Stimulated activated CD4-positive, alpha-beta T cell treated with anti-CD3 and anti-CD28 coated beads, Interleukin-1b, Interleukin-23, amount 100 ng/mL, for 4 hours (primary cell): ENCODE measurements at regions not wholly inside any gene's neighbourhood (a gene's known extent, or its start where the extent isn't known, plus 50 kb on each side); places are given as distances from the start of the nearest gene placed in this dataset.
"Not testable (repeated sequence)": the region's sequence is repeated elsewhere in the genome, so short reads cannot be mapped to it uniquely, and the experiment has no call there.

Experiments used
- DNase-seq, 2 donors: peaks; one replicate each; pipeline ENCODE4 v3.0.0-alpha.2; 2020; ENCODE audit warnings: low read depth in 2 of 2

DNA sequence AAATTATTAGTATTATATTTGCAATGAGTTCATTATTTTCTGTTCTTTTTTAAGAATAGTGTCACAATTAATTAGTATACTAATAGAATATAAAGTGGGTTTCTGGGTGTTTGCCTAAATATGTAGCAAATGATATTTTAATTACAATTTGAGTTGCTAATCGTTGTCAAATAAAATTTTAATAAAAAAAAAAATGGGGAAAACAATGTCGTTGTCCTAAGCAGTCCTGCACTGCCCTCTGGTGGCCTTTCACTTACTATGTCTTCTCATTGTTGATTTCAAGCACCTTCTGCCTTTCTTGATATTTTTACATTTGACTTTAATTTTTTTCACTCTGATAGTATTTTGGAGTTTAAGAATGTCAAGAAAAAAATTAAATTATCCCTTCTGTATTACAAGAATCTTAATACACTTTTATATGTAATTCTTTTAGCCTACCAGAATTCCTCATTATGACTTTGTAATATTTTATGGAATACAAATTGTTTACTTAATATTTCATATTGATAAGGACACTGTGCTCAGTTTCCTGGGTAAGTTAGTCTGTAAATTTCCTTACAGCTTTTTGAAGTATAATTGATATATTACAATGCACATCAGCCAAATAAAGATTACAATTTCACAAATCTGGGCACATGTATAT lies 104.5 kb upstream of the FMN2 start:
- no peak for DNase-seq

DNA sequence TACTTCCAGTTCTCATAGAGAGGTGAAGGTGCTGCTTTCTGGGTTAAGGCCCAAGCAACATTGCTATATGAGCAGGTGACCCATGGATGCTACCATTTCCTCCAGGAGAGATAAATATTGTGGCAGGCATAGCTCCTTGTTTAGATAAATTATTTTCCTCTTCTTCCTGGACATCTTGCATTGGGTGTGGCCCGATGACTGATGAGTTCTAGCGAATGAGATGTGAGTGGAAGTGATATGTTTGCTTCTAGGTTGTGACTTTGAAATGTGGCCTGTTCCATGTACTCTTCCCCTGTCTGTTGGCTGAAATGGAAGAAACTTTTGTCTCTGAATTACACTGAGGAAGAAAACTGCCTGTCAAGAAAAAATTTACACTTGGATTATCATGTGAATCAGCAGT lies 101.7 kb upstream of the FMN2 start:
- no peak for DNase-seq

DNA sequence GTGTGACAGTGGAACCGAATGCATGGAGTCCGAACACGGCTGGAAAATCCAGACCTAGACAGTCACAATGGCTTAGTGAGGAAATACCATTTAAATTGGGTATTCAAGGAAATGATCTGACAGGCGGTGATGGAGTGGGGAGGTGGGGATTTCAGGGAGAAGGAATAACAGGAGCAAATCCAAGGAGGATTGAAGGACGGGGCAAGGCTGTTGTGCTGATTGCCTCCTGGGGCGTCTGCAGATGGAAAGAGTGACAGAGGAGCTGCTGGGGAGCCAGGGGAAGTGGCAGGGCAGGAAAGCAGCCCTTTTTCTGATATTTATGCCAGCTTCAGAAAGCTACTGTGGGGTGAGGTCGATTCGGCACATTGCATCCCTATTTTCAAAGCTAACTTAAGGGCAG lies 99.1 kb upstream of the FMN2 start:
- DNase-seq = not testable (repeated sequence)

DNA sequence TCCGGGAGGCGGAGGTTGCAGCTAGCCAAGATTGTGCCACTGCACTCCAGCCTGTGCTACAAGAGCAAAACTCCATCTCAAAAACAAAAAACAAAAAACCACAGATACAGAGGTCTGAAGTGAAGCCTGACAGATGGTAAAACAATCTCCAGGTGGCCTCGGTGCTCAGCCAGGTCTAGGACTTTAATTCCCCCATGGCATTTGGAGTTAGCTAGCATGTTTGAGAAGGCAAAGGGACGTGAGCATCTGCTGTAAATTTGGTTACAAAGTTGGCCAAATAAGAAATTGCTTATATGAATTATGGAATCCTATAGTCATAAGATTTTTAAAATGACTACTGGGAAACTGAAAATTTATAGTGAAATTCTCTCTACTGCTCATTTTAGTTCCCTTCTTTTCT lies 98.3 kb upstream of the FMN2 start:
- DNase-seq = no peak

DNA sequence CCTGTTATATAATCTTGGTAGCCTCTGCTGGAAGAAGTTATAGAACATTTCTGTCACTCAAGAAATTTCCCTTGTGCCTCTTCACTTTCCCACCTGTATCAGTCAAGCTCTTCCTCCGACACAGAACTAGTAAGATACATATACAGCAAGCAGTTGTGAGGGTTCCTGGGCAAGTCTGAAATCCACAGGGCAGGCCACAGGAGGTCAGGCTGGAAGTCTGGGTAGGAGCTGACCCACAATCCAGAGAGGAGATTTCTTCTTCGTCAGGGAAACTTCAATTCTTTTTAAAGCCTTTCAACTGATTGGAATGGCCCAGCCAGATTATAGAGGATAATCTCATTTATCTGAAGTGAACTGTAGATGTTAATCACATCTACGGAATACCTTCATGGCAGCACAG lies 96.4 kb upstream of the FMN2 start:
- DNase-seq = no peak

DNA sequence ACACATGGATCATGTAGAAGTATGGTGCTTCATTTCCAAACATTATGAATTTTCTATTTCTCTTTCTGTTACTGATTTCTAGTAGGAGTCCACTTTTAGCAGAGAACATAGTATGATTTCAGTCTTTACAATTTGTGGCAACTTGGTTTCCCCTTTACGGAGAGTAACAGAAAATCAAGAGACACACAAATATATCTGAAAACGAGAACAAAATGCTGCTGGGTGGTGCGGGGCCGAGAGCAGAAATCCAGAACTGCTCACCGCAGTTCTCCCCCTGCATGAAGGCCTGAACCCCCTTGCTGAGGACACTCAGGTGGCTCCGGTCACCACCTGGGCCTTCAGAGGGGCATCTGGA lies 94.5 kb upstream of the FMN2 start:
- no peak for DNase-seq

DNA sequence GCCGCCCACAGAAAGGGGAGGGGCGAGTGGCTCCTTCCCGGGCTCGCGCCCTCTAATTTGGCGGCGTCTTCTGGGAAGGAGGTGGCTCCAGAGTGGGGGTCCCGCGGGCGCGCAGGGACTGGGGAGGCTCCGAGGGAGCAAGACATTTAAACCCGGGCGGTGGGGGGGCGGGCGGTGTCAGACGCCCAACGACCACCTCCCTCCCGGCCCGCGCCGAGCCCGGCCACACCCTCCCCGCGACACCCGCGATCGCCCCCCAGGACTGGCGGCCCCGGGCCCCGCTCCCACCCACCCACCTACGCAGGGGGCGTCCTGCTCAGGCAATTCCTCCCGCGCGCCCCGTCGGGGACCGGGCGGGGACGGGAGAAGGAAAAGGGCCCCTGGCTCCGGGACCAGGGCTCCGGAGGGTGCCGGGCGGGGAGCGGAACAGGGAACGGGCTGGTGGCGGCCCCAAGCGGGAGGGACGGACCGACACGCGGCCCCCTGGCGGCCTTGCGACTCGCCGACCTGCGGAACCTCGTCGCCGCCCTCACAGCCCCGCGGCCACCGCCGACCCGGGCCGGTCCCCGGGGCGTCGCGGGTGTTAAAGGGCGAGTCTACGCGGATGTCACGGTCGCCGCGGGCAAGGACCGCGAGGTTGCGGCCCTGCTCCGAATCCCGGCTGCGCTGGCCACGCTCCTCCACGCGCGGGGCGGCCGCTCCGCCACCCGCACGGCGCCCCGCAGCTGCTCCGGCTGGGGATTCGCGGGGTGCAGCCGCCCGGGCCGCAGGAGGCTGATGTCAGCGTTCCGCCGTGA lies 94.0 kb upstream of the FMN2 start:
- DNase-seq = no peak

DNA sequence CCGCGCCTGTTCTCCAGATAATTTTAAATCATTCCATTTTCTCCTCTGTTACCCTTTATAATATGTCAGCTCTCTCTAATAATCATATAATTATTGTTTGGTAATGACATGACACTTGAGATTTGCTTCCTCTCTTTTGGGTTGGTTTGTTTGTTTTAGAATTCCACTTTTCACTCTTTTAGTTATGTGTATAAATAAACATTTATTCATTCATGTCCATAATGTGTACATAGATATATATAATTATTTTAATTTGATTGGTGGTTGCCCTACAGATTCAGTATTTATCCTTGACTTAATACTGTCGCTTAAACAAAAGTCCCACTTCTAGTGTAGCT lies 93.4 kb upstream of the FMN2 start:
- no peak for DNase-seq

DNA sequence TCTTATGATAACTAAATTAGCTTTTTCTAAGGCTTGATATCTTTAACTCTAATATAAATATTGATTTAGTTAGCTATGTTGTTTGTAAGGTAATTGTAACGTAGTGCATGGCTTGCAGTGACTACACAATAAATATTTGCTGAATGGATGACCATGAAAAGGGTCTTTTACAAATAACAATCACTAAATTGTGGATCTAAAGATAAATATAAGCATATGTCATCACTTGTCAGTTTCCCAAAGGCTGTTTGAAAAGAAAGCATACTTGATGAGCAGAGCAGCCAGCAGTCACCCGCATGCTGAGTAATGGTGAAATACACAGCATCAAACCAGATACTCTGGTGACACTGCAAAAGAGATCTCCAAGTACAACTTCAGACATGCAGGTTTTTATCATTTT lies 92.5 kb upstream of the FMN2 start:
- DNase-seq = no peak

DNA sequence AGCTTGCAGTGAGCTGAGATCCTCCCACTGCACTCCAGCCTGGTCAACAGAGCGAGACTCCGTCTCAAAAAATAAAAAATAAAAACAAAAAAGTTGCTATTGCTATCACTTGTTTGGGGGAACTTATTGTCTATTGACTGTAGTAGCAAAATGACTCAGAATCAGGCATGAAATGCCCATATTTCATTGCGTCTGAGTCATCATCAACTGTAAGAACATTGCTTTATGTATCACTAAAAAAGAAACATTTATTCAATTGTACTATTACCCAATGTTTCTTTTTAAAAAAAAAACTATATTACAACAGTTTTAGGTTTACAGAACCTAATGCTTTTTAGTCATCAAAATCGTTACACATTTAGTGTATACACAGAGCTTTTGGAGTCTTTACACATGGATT lies 91.0 kb upstream of the FMN2 start:
- no peak for DNase-seq

DNA sequence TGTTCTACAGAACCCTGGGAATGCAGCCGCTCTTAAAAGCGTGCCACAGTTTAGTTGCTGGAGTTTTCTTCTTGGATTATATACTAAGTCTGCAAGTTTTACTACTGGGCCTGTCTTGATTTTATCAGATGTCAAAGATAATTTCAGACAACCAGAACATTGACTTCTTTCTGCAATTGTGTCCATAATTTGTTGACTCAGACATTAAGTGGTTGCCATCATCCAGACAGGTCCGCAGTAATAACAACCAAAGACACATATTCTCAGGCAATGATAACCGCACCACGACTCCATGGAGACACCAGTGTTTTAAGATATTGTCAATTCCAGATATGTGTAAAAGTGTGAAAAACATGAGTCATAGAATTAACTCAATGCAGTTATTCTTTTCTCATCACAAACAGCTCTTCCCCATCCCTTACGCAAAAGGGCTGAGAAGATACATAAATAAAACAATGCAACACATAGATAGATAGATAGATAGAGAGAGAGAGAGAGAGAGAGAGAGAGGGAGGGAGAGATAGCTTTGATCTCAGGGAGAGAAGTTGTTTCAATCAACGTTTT lies 90.4 kb upstream of the FMN2 start:
- no peak for DNase-seq

DNA sequence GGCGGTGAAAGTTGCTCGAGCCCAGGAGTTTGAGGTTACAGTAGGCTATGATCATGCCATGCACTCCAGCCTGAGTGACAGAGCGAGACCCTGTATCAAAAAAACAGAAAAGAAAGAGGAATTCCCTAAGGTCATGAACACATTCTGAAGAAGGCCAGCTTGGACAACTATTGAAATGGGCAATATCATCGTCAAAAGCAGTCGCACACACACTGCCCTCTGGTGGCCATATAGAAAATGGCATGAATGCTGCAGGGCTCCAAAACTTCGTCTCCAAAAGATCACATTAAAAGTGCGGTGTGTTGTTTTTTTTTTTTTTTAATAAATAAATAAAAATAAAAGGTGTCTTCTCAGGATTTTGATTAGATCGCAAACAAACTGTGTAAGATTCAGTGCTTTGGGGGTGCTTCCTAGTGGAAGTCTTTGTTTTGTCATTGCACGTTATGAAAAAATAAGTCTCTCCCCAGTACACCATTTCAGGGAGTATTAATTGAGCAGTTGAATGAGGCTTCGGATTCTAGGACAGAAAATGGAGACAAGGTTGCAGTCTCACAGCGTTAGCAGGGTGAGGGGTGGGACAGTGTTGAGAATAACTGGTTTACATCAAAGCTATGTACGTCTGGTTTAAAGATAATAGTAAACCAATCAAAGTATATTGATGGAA lies 87.5 kb upstream of the FMN2 start:
- DNase-seq = no peak

DNA sequence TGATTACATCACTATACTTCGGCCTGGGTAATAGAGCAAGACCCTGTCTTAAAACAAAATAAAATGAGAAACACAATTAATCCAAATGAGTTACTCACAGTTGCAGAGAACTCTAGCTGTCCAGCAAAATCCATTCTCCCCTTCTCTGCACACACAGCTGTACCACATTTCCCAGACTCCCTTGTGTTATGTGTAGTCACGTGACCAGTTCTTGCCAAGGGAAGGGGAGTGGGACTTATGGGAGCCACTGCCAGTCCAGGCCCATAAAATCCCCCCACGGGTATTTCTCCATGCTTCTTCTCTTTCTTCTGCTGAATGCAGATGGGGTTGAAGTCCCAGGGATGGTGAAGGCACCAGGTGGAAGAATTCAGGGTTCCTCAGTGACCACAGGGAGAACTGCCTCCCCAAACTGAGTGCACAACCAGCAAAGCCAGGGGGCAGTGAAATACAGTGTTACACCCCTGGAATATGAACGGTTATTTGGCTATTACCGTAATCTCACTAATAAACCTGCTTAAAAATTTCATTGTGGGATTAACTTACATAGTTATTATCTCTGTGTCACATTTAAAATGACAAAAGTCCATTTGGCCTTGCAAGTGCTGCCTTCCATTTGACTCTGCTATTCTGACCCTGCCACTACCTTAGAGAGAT lies 85.6 kb upstream of the FMN2 start:
- no peak for DNase-seq

DNA sequence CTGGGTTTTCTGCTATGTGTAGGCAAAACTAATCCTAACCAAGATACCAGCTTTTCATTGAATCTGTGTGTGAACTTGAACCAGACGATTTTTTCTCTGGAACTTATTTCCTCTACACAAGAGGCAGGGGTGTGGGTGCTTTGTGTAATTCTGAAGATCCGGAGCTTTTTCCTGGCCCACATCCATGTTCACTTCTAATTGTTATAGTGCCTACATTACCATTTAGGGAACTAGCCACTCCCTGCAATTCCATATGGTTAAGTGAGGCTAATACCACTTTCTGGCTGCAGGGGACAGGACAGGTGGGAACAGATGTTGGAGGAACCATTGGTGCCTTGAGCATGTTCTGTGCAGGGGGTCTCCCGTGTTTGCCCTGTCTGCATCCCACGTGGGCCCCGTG lies 83.4 kb upstream of the FMN2 start:
- no peak for DNase-seq

DNA sequence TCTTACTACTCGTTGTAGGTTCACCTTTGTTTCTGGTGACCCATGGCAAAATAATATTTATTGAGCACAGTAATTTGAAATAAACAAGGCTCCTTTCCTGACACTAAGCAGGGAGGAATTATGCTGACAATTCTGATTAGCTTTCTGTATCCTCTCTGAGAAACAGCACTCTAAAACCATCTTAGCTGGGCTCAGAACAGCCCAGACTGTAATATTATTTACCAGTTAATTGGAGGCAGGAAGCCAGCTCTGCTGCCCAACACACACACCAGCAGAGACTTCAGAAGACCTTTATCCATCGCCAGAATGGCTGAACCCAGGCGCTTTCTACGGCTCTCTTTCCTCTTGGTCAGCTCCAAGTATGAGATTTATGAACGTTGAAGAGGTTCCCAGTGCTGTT lies 77.6 kb upstream of the FMN2 start:
- no peak for DNase-seq

DNA sequence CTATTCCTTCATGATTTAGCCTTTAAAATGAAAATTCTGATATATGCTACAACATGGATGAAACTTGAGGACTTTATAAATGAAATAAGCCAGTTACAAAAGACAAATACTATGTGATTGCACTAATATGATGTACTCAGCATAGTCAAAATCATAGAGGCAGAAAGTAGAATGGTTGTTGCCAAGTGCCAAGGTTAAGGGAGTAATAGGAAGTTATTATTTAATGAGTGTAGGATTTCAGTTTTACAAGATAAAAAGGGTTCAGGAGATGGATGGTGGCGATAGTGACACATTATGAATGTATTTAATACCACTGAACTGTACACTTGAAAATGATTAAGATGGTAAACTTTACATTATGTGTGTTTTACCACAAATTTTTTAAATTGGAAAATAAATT lies 73.1 kb upstream of the FMN2 start:
- no peak for DNase-seq

DNA sequence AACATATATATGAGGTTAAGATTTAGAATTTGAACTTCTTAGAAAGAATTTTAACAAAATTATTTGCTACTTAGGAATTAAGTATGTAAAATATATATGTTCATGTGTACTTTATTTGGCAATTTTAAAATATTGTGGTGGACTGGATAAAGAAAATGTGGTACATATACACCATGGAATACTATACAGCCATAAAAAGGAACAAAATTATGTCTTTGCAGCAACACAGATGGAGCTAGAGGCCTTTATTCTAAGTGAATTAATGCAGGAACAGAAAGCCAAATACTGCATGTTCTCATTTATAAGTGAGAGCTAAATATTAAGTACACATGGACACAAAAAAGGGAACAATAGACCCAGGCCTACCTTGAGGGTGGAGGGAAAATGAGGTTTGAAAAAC lies 72.2 kb upstream of the FMN2 start:
- DNase-seq = no peak

DNA sequence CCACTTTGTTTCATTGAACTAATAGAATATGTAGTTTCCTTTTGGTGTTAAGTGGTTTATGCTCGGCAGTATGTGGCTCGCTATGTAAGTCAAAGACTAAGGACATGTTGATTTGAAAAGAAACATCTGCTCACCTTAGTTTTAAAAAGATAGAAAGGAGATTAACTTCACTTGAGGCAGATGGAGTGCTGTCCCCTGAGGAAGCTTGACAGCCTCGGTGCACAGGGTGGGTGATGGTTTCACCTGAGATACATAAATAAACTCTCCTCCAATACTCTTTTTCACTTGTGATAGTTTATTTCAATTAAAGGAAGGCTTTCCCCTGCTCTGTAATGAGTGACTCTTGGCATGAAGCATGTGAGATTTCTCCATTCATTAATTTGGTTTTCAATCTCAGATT lies 70.8 kb upstream of the FMN2 start:
- DNase-seq = no peak

DNA sequence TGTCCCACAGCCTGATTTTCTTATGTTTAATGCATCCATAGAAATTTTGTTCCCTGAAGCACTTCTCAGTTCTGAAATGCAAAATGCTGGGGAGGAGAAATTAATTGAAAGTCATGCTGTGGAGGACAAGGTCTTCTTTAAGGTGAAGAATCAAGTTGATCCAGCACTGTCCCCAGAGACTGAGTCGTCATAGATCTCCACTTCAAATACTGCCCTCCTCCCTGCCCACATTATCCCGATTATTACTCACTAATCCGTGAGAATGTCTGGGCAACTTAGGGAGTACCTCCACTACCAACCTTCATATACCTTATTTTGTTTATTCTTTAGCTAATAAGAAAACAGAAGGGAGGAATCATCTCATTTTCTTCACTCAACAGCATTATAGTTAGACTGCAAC lies 70.0 kb upstream of the FMN2 start:
- DNase-seq = no peak

DNA sequence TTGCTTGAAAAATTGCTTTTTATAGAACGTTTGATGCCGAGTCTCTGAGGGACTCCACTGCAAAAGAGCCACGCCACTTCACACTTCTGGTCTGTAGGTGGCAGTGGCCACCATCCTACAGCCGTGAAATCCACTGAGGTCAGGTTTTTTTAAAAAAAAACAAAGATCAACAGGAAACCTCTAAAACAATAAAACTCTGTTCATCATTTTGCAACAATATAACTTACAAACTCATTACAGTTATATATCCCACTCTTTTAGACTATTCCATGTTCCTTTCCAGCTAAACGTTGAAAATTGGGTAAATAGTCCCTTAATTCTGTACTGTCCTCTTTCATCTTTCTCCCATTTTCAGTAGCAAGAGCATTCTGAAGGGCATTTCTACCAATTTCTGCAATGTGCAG lies 64.6 kb upstream of the FMN2 start:
- DNase-seq = no peak

DNA sequence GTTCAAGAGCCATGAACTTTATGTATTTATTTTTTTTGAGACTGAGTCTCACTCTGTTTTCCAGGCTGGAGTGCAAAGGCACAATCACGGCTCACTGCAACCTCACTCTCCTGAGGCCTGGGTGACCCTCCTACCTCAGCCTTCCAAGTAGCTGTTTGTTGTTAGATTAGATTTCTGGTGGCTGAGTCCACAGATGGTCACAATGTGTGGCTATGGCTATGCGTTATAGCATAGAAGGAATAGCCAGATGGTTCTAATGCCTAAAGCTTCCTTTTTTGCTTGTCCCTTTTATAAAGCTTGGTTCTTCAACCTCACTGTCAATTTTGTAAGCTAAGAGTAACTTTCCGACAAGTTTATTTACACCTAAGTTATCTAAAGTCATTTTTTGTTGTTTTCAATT lies 62.3 kb upstream of the FMN2 start:
- DNase-seq = no peak

DNA sequence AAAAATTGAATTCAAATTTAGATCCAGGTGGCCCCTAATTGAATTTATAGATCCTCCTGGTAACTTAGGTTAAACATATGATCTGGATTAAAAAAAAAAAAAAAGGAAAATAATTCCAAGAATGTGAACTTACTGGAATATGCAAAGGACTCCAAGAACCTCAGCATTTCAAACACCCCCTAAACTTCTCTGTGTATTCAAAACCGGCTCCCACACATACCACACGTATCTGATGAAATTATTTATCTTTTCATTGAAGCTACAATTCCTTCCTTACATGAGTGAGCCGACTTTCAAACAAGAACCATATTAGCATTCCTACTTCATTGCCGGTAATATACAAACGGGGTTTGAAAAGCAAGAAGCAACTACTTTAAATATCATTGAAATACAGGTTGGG lies 61.4 kb upstream of the FMN2 start:
- no peak for DNase-seq

DNA sequence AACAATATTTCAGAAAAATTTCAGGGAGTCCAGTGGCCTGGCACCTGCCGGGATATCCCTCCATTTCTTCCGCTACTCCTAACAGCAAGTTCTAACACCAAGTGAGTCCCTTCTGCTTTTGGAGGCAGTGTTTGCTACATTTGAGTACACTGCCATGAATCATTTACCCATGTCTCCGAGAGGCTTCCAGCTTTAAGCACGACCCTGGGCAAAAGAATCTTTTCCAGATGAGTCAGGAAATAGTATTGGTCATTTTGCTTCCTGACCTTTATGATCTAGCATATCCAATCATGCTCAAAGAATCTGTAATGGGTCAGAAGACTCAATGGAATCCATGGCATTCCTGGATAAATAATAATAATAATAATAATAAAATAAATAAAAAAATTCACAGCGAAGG lies 60.7 kb upstream of the FMN2 start:
- no peak for DNase-seq
